Neural cell (in vitro differentiated cells): ENCODE measurements at regions not wholly inside any gene's neighbourhood (a gene's known extent, or its start where the extent isn't known, plus 50 kb on each side); places are given as distances from the start of the nearest gene placed in this dataset.

ENCODE experiments used
- EP300 ChIP-seq: fragments of 450-650 bp; conservative IDR thresholded peaks from 2 replicates; pipeline ENCODE4 v1.6.1; 2014; ENCODE audit warnings: antibody characterized with exemption, mild to moderate bottlenecking, moderate library complexity; ENCODE audit not compliant: poor library complexity, severe bottlenecking
- POLR2AphosphoS5 ChIP-seq: IDR thresholded peaks from 2 replicates; pipeline ENCODE4 v1.6.1; 2012
- TF ChIP-seq, protein P1 (sequence below): IDR thresholded peaks from 2 replicates; pipeline ENCODE4 v1.6.1; 2012; ENCODE audit warnings: borderline replicate concordance
- TF ChIP-seq, protein P2 (sequence below): fragments of 450-650 bp; IDR thresholded peaks from 2 replicates; pipeline ENCODE4 v1.5.1; 2014; ENCODE audit warnings: antibody characterized with exemption, mild to moderate bottlenecking, moderate library complexity; ENCODE audit not compliant: poor library complexity, severe bottlenecking

DNA sequence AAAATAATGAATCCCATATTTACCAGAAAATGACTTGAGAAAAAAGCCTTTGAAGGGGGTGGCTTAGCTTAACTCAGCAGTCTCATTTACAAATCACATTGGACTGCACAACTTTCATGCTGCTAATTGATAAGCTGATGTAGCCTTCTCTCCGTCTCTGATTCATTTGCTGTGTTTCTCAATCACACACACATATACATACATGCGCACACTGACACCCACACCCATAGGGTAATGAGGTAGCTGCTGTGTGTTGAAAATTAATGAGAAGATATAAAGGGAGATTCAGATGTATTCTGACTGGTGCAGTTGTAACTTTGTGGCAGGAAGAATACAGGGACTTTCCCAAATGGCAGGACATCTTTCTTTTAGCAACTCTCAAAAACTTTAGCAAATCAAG is 141.9 kb upstream of the GCFC2 start:
- TF ChIP-seq, protein P1, sequence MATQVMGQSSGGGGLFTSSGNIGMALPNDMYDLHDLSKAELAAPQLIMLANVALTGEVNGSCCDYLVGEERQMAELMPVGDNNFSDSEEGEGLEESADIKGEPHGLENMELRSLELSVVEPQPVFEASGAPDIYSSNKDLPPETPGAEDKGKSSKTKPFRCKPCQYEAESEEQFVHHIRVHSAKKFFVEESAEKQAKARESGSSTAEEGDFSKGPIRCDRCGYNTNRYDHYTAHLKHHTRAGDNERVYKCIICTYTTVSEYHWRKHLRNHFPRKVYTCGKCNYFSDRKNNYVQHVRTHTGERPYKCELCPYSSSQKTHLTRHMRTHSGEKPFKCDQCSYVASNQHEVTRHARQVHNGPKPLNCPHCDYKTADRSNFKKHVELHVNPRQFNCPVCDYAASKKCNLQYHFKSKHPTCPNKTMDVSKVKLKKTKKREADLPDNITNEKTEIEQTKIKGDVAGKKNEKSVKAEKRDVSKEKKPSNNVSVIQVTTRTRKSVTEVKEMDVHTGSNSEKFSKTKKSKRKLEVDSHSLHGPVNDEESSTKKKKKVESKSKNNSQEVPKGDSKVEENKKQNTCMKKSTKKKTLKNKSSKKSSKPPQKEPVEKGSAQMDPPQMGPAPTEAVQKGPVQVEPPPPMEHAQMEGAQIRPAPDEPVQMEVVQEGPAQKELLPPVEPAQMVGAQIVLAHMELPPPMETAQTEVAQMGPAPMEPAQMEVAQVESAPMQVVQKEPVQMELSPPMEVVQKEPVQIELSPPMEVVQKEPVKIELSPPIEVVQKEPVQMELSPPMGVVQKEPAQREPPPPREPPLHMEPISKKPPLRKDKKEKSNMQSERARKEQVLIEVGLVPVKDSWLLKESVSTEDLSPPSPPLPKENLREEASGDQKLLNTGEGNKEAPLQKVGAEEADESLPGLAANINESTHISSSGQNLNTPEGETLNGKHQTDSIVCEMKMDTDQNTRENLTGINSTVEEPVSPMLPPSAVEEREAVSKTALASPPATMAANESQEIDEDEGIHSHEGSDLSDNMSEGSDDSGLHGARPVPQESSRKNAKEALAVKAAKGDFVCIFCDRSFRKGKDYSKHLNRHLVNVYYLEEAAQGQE: no peak
- no peak for TF ChIP-seq EP300
- no peak for TF ChIP-seq POLR2AphosphoS5
- TF ChIP-seq, protein P2, sequence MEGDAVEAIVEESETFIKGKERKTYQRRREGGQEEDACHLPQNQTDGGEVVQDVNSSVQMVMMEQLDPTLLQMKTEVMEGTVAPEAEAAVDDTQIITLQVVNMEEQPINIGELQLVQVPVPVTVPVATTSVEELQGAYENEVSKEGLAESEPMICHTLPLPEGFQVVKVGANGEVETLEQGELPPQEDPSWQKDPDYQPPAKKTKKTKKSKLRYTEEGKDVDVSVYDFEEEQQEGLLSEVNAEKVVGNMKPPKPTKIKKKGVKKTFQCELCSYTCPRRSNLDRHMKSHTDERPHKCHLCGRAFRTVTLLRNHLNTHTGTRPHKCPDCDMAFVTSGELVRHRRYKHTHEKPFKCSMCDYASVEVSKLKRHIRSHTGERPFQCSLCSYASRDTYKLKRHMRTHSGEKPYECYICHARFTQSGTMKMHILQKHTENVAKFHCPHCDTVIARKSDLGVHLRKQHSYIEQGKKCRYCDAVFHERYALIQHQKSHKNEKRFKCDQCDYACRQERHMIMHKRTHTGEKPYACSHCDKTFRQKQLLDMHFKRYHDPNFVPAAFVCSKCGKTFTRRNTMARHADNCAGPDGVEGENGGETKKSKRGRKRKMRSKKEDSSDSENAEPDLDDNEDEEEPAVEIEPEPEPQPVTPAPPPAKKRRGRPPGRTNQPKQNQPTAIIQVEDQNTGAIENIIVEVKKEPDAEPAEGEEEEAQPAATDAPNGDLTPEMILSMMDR: no peak
